H1 (cell line): ENCODE measurements at regions not wholly inside any gene's neighbourhood (a gene's known extent, or its start where the extent isn't known, plus 50 kb on each side); places are given as distances from the start of the nearest gene placed in this dataset.

ENCODE experiments used
- CBX8 ChIP-seq: fragments of 300-800, 300-1000 bp; sonication (generic); IDR thresholded peaks from 2 replicates; pipeline ENCODE4 v1.7.1; 2016; ENCODE audit warnings: low read depth, low read length, borderline replicate concordance
- CHD2 ChIP-seq: IDR thresholded peaks from 2 replicates; pipeline ENCODE4 v1.6.1; 2012; ENCODE audit warnings: low read length, improper control_type of control experiment
- CHD7 ChIP-seq: fragments of 300-600 bp; sonication (generic); IDR thresholded peaks from 2 replicates; pipeline ENCODE4 v1.7.1; 2012; ENCODE audit warnings: low read length, moderate library complexity, mild to moderate bottlenecking, inconsistent platforms; ENCODE audit not compliant: insufficient replicate concordance
- GABPA ChIP-seq: IDR thresholded peaks from 2 replicates; pipeline ENCODE4 v1.6.1; 2011; ENCODE audit warnings: mild to moderate bottlenecking, low read length, moderate library complexity, borderline replicate concordance; ENCODE audit not compliant: insufficient read depth
- GTF2F1 ChIP-seq: IDR thresholded peaks from 2 replicates; pipeline ENCODE4 v1.6.1; 2012; ENCODE audit warnings: low read depth, low read length, improper control_type of control experiment, borderline replicate concordance
- HDAC6 ChIP-seq: IDR thresholded peaks from one replicate; pipeline ENCODE4 v1.7.1; 2012; ENCODE audit warnings: low read depth, mild to moderate bottlenecking, inconsistent platforms, low read length, moderate library complexity
- KDM4A ChIP-seq: IDR thresholded peaks from one replicate; pipeline ENCODE4 v1.7.1; 2012; ENCODE audit warnings: low read depth, mild to moderate bottlenecking, moderate library complexity, low read length, inconsistent platforms; ENCODE audit not compliant: severe bottlenecking
- KDM5A ChIP-seq: fragments of 200-600 bp; IDR thresholded peaks from 2 replicates; pipeline ENCODE4 v1.7.1; 2012; ENCODE audit warnings: mild to moderate bottlenecking, low read length, inconsistent platforms, mixed read lengths
- RAD21 ChIP-seq, 2 experiments: IDR thresholded peaks in 1 of 2; conservative IDR thresholded peaks in 1 of 2; 2 replicates each; pipeline ENCODE4 v1.6.1; 2011; ENCODE audit warnings: low read depth in 2 of 2, low read length in 2 of 2, improper control_type of control experiment in 1 of 2, inconsistent platforms in 1 of 2, mild to moderate bottlenecking in 1 of 2, moderate library complexity in 1 of 2
- RNF2 ChIP-seq: fragments of 200-900, 300-1000 bp; sonication (generic); IDR thresholded peaks from 2 replicates; pipeline ENCODE4 v1.7.1; 2016; ENCODE audit warnings: borderline replicate concordance, low read depth, mild to moderate bottlenecking, antibody characterized with exemption, low read length; ENCODE audit not compliant: poor library complexity, severe bottlenecking; ENCODE audit errors: missing control alignments
- YY1 ChIP-seq: IDR thresholded peaks from 2 replicates; pipeline ENCODE4 v1.6.1; 2011; ENCODE audit warnings: low read depth, mild to moderate bottlenecking, low read length

GRCh38 chr5:38193015-38193581 is 65.3 kb upstream of the EGFLAM start (continued):
- TF ChIP-seq CHD7 (no peak), YY1 (peak; percentile 88), RNF2 (no peak), CBX8 (no peak), CHD2 (no peak), HDAC6 (no peak), RAD21 (IDR thresholded peaks at IDR 0.05 in 1 of 2, conservative IDR thresholded peaks at IDR 0.05 in 1 of 2; ENCODE audit: low read depth in 2 of 2, low read length in 2 of 2) (peak; percentile 99), GTF2F1 (no peak), KDM4A (no peak), GABPA (no peak), KDM5A (no peak)
